IMR-90 (cell line): ENCODE measurements at regions not wholly inside any gene's neighbourhood (a gene's known extent, or its start where the extent isn't known, plus 50 kb on each side); places are given as distances from the start of the nearest gene placed in this dataset.

Experiments
- ATAC-seq: fragments of 200-7000 bp; cut with Tn5 transposase; 2 replicates; pipeline ENCODE4 v1.9.1; 2020; ENCODE audit warnings: low read depth, mild to moderate bottlenecking, moderate library complexity
- BruUV-seq: library from RNA; stranded (reverse); fragments of 400-500 nt; replicated peaks from 2 replicates; lab custom pipeline; 2021; lab: Mats Ljungman, UMichigan
- CTCF ChIA-PET: fragments of 300-600 bp; formaldehyde crosslinking; extraction: SDS; loops from one replicate; lab custom pipeline; 2021; ENCODE audit warnings: antibody characterized with exemption; lab: Yijun Ruan, JAX
- POLR2A ChIA-PET: fragments of 300-600 bp; sonication (Branson Sonifier 250); formaldehyde crosslinking; loops from one replicate; lab custom pipeline; 2022; ENCODE audit warnings: antibody characterized with exemption; ENCODE audit not compliant: unreplicated experiment; lab: Charles Lee
- DNase-seq: peaks from one replicate; pipeline ENCODE4 v3.0.0; 2013
- H2AFZ ChIP-seq: replicated peaks from 2 replicates; pipeline ENCODE3; 2013; ENCODE audit warnings: low read length, mild to moderate bottlenecking; ENCODE audit not compliant: poor library complexity
- H2AK5ac ChIP-seq: 2 replicates; pipeline ENCODE4 v1.6.1; 2013; ENCODE audit warnings: low read depth, low read length, inconsistent platforms
- H2AK9ac ChIP-seq: replicated peaks from 2 replicates; pipeline ENCODE3; 2013; ENCODE audit warnings: mild to moderate bottlenecking, low read depth, low read length, moderate library complexity; ENCODE audit not compliant: poor library complexity
- H2BK120ac ChIP-seq: 2 replicates; pipeline ENCODE4 v1.6.1; 2013; ENCODE audit warnings: low read depth, low read length, inconsistent platforms
- H2BK15ac ChIP-seq: 3 replicates; pipeline ENCODE4 v1.6.1; 2013; ENCODE audit warnings: low read depth, low read length, inconsistent platforms
- H2BK20ac ChIP-seq: 2 replicates; pipeline ENCODE4 v1.6.1; 2013; ENCODE audit warnings: low read depth, mild to moderate bottlenecking, inconsistent platforms, low read length, moderate library complexity
- H2BK5ac ChIP-seq: 2 replicates; pipeline ENCODE4 v1.6.1; 2013; ENCODE audit warnings: mild to moderate bottlenecking, low read depth, low read length, inconsistent platforms; ENCODE audit not compliant: poor library complexity, severe bottlenecking
- H3K14ac ChIP-seq: replicated peaks from 2 replicates; pipeline ENCODE4 v1.6.1; 2013; ENCODE audit warnings: low read depth, low read length, inconsistent platforms
- H3K18ac ChIP-seq: 2 replicates; pipeline ENCODE4 v1.6.1; 2013; ENCODE audit warnings: low read depth, low read length, control low read depth
- H3K23ac ChIP-seq: 2 replicates; pipeline ENCODE4 v1.6.1; 2013; ENCODE audit warnings: low read depth, low read length, inconsistent platforms
- H3K27ac ChIP-seq: 2 replicates; pipeline ENCODE4 v1.5.1; 2013; ENCODE audit warnings: mild to moderate bottlenecking, control low read depth, low read length; ENCODE audit not compliant: insufficient read depth
- H3K27me3 ChIP-seq: 2 replicates; pipeline ENCODE4 v1.6.1; 2013; ENCODE audit warnings: low read length; ENCODE audit not compliant: control insufficient read depth, insufficient read depth
- H3K36me3 ChIP-seq: 2 replicates; pipeline ENCODE4 v1.6.1; 2013; ENCODE audit warnings: low read length, mixed read lengths; ENCODE audit not compliant: control insufficient read depth, insufficient read depth
- H3K4ac ChIP-seq: 2 replicates; pipeline ENCODE4 v1.6.1; 2013; ENCODE audit warnings: low read depth, low read length, inconsistent platforms
- H3K4me1 ChIP-seq: 2 replicates; pipeline ENCODE4 v1.6.1; 2013; ENCODE audit warnings: low read length, mixed read lengths; ENCODE audit not compliant: control insufficient read depth, insufficient read depth
- H3K4me2 ChIP-seq: 2 replicates; pipeline ENCODE4 v1.6.1; 2013; ENCODE audit warnings: low read depth, mild to moderate bottlenecking, control low read depth, low read length, moderate library complexity
- H3K4me3 ChIP-seq: 2 replicates; pipeline ENCODE4 v1.5.1; 2013; ENCODE audit warnings: low read depth, mild to moderate bottlenecking, control low read depth, low read length, moderate library complexity; ENCODE audit not compliant: insufficient read depth
- H3K56ac ChIP-seq: 2 replicates; pipeline ENCODE4 v1.6.1; 2013; ENCODE audit warnings: low read length, inconsistent platforms; ENCODE audit not compliant: insufficient read depth; ENCODE audit errors: extremely low read depth
- H3K79me1 ChIP-seq, 2 experiments: 2 replicates each; pipeline ENCODE4 v1.6.1; 2013; ENCODE audit warnings: low read length in 2 of 2, inconsistent platforms in 1 of 2, low read depth in 1 of 2
- H3K9ac ChIP-seq: 2 replicates; pipeline ENCODE4 v1.6.1; 2013; ENCODE audit warnings: low read depth, low read length, control low read depth
- H3K9me1 ChIP-seq: 2 replicates; pipeline ENCODE4 v1.6.1; 2013; ENCODE audit warnings: low read length, inconsistent platforms; ENCODE audit not compliant: insufficient read depth
- H3K9me3 ChIP-seq: 2 replicates; pipeline ENCODE4 v1.6.1; 2013; ENCODE audit warnings: low read length; ENCODE audit not compliant: control insufficient read depth, insufficient read depth
- H4K20me1 ChIP-seq: 2 replicates; pipeline ENCODE4 v1.6.1; 2013; ENCODE audit warnings: low read length, inconsistent platforms; ENCODE audit not compliant: insufficient read depth
- H4K5ac ChIP-seq: 2 replicates; pipeline ENCODE4 v1.6.1; 2013; ENCODE audit warnings: mild to moderate bottlenecking, low read depth, low read length, control low read depth
- H4K8ac ChIP-seq, 2 experiments: 2 replicates each; pipeline ENCODE4 v1.6.1; 2013; ENCODE audit warnings: low read depth in 2 of 2, low read length in 2 of 2, control low read depth in 1 of 2, inconsistent platforms in 1 of 2
- H4K91ac ChIP-seq: 2 replicates; pipeline ENCODE4 v1.6.1; 2013; ENCODE audit warnings: low read depth, low read length, inconsistent platforms; ENCODE audit not compliant: insufficient read depth
- CHD1 ChIP-seq: IDR thresholded peaks from 2 replicates; pipeline ENCODE4 v1.6.1; 2012; ENCODE audit warnings: low read depth, low read length, improper control_type of control experiment
- CTCF ChIP-seq: conservative IDR thresholded peaks from 2 replicates; pipeline ENCODE4 v1.5.1; 2012; ENCODE audit warnings: mild to moderate bottlenecking, low read depth, low read length, improper control_type of control experiment
- NFE2L2 ChIP-seq: fragments of 150-350 bp; IDR thresholded peaks from 2 replicates; pipeline ENCODE4 v1.6.1; 2016; ENCODE audit warnings: low read depth, mild to moderate bottlenecking, low read length
- RAD21 ChIP-seq: IDR thresholded peaks from 2 replicates; pipeline ENCODE4 v1.6.1; 2012; ENCODE audit warnings: low read length, improper control_type of control experiment
- RFX5 ChIP-seq: IDR thresholded peaks from 2 replicates; pipeline ENCODE4 v1.8.0; 2012; ENCODE audit warnings: low read depth, mild to moderate bottlenecking, low read length, moderate library complexity
- WGBS, 2 experiments: methylation state at CpG; one replicate each; pipeline versions ENCODE4 v1.1.5 to v1.1.7; 2013; ENCODE audit warnings: missing lambda C conversion rate in 2 of 2; ENCODE audit not compliant: insufficient read length in 1 of 2; ENCODE audit errors: extremely low coverage in 2 of 2; 5-methylcytosine and 5-hydroxymethylcytosine counted together
- dilution Hi-C: fragments of 300-500 bp; cut with HindIII; formaldehyde crosslinking; loops from one replicate; pipeline ENCODE4 v1.14.3; 2018; ENCODE audit warnings: low sequenced_read_pairs; ENCODE audit not compliant: unreplicated experiment
- in situ Hi-C: fragments of 300-500 bp; cut with MboI; formaldehyde crosslinking; loops from 3 replicates; pipeline ENCODE4 v1.14.3; 2019; ENCODE audit warnings: low sequenced_read_pairs, inconsistent platforms, mixed read lengths
- intact Hi-C: fragments of 100-400 bp; cut with micrococcal nuclease; formaldehyde crosslinking; loops from 2 replicates; pipeline ENCODE4 v1.10.0; 2022

DNA sequence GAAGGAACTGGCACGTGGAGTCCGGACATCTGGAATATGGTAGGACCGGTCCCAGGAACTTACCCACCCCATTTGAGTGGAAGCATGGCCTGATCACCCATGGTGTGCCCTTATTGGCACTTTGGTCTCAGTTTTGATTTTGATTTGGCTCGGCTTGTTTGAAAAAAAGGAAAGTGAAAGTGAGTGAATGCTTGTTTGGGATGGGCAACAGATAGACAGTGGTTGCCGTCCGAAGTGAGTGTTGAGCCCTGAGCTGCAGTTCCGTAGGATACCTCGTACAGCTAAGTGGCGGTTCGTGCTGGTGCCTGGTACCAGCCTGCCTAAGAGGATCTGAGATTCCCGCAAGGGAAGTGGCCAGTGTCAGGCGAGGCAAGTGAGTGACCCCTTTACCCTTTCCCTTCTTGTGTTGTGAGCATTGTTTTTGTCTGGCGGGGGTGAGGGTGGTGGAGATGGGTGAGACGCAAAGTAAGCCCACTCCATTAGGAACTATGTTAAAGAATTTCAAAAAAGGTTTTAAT lies 605.8 kb downstream of the UQCRFS1 start:
- H4K91ac ChIP-seq: no peak overlapping the region
- H3K4me3 ChIP-seq: no peak overlapping the region
- H3K56ac ChIP-seq: no peak overlapping the region
- H2AK5ac ChIP-seq: no peak overlapping the region
- H2BK15ac ChIP-seq: no peak overlapping the region
- H3K23ac ChIP-seq: no peak overlapping the region
- no peak overlapping the region for H3K14ac ChIP-seq
- ATAC-seq (no peak), DNase-seq (no peak)
- H3K27me3 ChIP-seq: no peaks in the 10 kb centered on the region
- no peak overlapping the region for H4K8ac ChIP-seq
- intact Hi-C loops (no loop called here), in situ Hi-C loops (no loop called here), dilution Hi-C loops (no loop called here)
- H3K9me1 ChIP-seq: no peaks in the 10 kb centered on the region
- ChIA-PET CTCF (no interaction called here), POLR2A (no interaction called here)
- no peak overlapping the region for H3K27ac ChIP-seq
- BruUV-seq: no TSS peak
- H3K18ac ChIP-seq: no peak overlapping the region
- H3K4me2 ChIP-seq: no peak overlapping the region
- H3K9ac ChIP-seq: no peak overlapping the region
- H2AFZ ChIP-seq: peak overlapping the region; percentile 32
- H4K5ac ChIP-seq: no peak overlapping the region
- H3K4me1 ChIP-seq: no peaks in the 10 kb centered on the region
- H2BK5ac ChIP-seq: no peak overlapping the region
- H4K20me1 ChIP-seq: no peaks in the 10 kb centered on the region
- H3K79me1 ChIP-seq: no peaks in the 10 kb centered on the region
- 60% methylated on average over 1 of the region's 14 CpGs; no CpG with 5 or more reads in 1 of the 2 experiments for WGBS, 2 experiments
- TF ChIP-seq RAD21 (no peak), CHD1 (no peak), NFE2L2 (no peak), CTCF (no peak), RFX5 (no peak)
- H3K36me3 ChIP-seq: no peaks in the 10 kb centered on the region
- H3K4ac ChIP-seq: no peak overlapping the region
- H2BK20ac ChIP-seq: no peak overlapping the region
- peaks cover 37% of the 10 kb centered on the region for H3K9me3 ChIP-seq
- H2BK120ac ChIP-seq: no peak overlapping the region
- H2AK9ac ChIP-seq: no peak overlapping the region
